ENCODE measurements at regions not wholly inside any gene's neighbourhood (a gene's known extent, or its start where the extent isn't known, plus 50 kb on each side); places are given as distances from the start of the nearest gene placed in this dataset.

- H3K23ac ChIP-seq (ENCODE audit: insufficient read length): no peak overlapping the region
- no peak overlapping the region for H3K14ac ChIP-seq (ENCODE audit: insufficient read length)
- no peaks in the 10 kb centered on the region for H3K4me1 ChIP-seq (replicated peaks in 1 of 4; ENCODE audit: control insufficient read depth in 3 of 4, insufficient read depth in 4 of 4, low read length in 3 of 4)
- H3K18ac ChIP-seq (ENCODE audit: extremely low read depth, low read length): no peak overlapping the region
- H2BK120ac ChIP-seq (replicated peaks; ENCODE audit: low read depth, low read length): no peak overlapping the region
- H4K91ac ChIP-seq (replicated peaks; ENCODE audit: insufficient read length, low read length): no peak overlapping the region
- TF ChIP-seq TBP (IDR thresholded peaks at IDR 0.05; ENCODE audit: low read depth, low read length): no peak
- TF ChIP-seq BRCA1 (IDR thresholded peaks at IDR 0.05; ENCODE audit: low read depth, low read length): no peak
- TF ChIP-seq ATF3 (IDR thresholded peaks at IDR 0.05; ENCODE audit: insufficient read depth, low read depth, low read length): no peak
- no peak for TF ChIP-seq E2F6 (IDR thresholded peaks at IDR 0.05)
- no peak for TF ChIP-seq KDM5A (IDR thresholded peaks at IDR 0.05; ENCODE audit: low read length)
- TF ChIP-seq EGR1 (IDR thresholded peaks at IDR 0.05; ENCODE audit: borderline replicate concordance, low read depth, low read length): no peak
- TF ChIP-seq MAX (IDR thresholded peaks at IDR 0.05): no peak
- no peak for TF ChIP-seq POLR2AphosphoS5 (IDR thresholded peaks at IDR 0.05; ENCODE audit: low read depth, low read length)
- no peak for TF ChIP-seq TAF7 (optimal IDR thresholded peaks at IDR 0.05; ENCODE audit: borderline replicate concordance, low read depth, low read length)
- no peak for TF ChIP-seq BCL11A (IDR thresholded peaks at IDR 0.05; ENCODE audit: low read depth in 2 of 2, low read length in 2 of 2)
- no peak for TF ChIP-seq GABPA (IDR thresholded peaks at IDR 0.05; ENCODE audit: borderline replicate concordance, insufficient read depth, low read length)
- no peak for TF ChIP-seq TEAD4 (IDR thresholded peaks at IDR 0.05; ENCODE audit: low read depth, low read length)
- H3K9me3 ChIP-seq (ENCODE audit: insufficient read depth in 2 of 2, low read depth in 1 of 2, low read length in 1 of 2): no peaks in the 10 kb centered on the region
- no peak overlapping the region for H3K56ac ChIP-seq (replicated peaks; ENCODE audit: insufficient read length, low read depth, low read length)
- no peak overlapping the region for H3K27ac ChIP-seq (ENCODE audit: low read depth, low read length)
- H4K20me1 ChIP-seq (replicated peaks in 1 of 2; ENCODE audit: control insufficient read depth in 1 of 2, insufficient read depth in 2 of 2, low read length in 2 of 2): no peaks in the 10 kb centered on the region
- H2BK20ac ChIP-seq (ENCODE audit: low read length): no peak overlapping the region
- ChIA-PET CTCF (ENCODE audit: partially characterized antibody) (no interaction called here), POLR2A (ENCODE audit: partially characterized antibody) (no interaction called here)
- H2BK5ac ChIP-seq (ENCODE audit: low read depth, low read length): no peak overlapping the region
- no peak for DNase-seq (ENCODE audit: low read depth in 1 of 2, low spot score in 2 of 2)
- WGBS, 2 experiments (ENCODE audit: extremely low coverage in 1 of 2, insufficient coverage in 1 of 2, insufficient read length in 1 of 2, insufficient replicate concordance in 2 of 2, low coverage in 1 of 2, low lambda C conversion rate in 2 of 2, missing lambda C conversion rate in 1 of 2): 94% methylated on average over 19 of the region's 19 CpGs; no CpG with 5 or more reads in 1 of the 2 experiments
- H3K4me3 ChIP-seq (ENCODE audit: extremely low read depth in 1 of 4, insufficient read depth in 2 of 4, low read depth in 3 of 4, low read length in 4 of 4): no peak overlapping the region
- H3K4me2 ChIP-seq (ENCODE audit: insufficient read depth in 1 of 2, low read depth in 2 of 2, low read length in 2 of 2): no peak overlapping the region
- no peak overlapping the region for H3K9ac ChIP-seq (replicated peaks in 1 of 4; ENCODE audit: extremely low read depth in 1 of 4, low read depth in 3 of 4, low read length in 3 of 4)
- H3K23me2 ChIP-seq (ENCODE audit: low read depth, low read length): no peaks in the 10 kb centered on the region
- H4K5ac ChIP-seq (ENCODE audit: insufficient read length, low read depth, low read length): no peak overlapping the region
- H3K79me1 ChIP-seq (ENCODE audit: low read depth, low read length): no peaks in the 10 kb centered on the region
- no peak overlapping the region for H2BK12ac ChIP-seq (ENCODE audit: low read depth, low read length)
- no peaks in the 10 kb centered on the region for H3K36me3 ChIP-seq (ENCODE audit: control insufficient read depth in 2 of 4, insufficient read depth in 4 of 4, low read length in 3 of 4)
- no peak for FAIRE-seq
- H4K8ac ChIP-seq (ENCODE audit: extremely low read depth, insufficient read depth, low read length): no peak overlapping the region; the same call in 1 of the 2 replicates
- no peak overlapping the region for H2BK15ac ChIP-seq (ENCODE audit: low read length)
- H3K27me3 ChIP-seq (replicated peaks in 1 of 4; ENCODE audit: control insufficient read depth in 3 of 4, extremely low read depth in 1 of 4, insufficient read depth in 3 of 4, low read length in 3 of 4): no peaks in the 10 kb centered on the region
- H2AFZ ChIP-seq (ENCODE audit: low read length): no peak overlapping the region
- no peak overlapping the region for H3K4ac ChIP-seq (replicated peaks; ENCODE audit: insufficient read length, low read depth, low read length)
- H2AK5ac ChIP-seq (ENCODE audit: low read depth, low read length): no peak overlapping the region
- no peaks in the 10 kb centered on the region for H3K79me2 ChIP-seq (ENCODE audit: control insufficient read depth in 1 of 2, insufficient read depth in 2 of 2, low read length in 2 of 2)
These were observed 370.2 kb downstream of the CMPK2 start for GRCh38 chr2:6495466-6495865.

Measured in H1 (cell line).